ENCODE measurements at regions not wholly inside any gene's neighbourhood (a gene's known extent, or its start where the extent isn't known, plus 50 kb on each side); places are given as distances from the start of the nearest gene placed in this dataset.

DNA sequence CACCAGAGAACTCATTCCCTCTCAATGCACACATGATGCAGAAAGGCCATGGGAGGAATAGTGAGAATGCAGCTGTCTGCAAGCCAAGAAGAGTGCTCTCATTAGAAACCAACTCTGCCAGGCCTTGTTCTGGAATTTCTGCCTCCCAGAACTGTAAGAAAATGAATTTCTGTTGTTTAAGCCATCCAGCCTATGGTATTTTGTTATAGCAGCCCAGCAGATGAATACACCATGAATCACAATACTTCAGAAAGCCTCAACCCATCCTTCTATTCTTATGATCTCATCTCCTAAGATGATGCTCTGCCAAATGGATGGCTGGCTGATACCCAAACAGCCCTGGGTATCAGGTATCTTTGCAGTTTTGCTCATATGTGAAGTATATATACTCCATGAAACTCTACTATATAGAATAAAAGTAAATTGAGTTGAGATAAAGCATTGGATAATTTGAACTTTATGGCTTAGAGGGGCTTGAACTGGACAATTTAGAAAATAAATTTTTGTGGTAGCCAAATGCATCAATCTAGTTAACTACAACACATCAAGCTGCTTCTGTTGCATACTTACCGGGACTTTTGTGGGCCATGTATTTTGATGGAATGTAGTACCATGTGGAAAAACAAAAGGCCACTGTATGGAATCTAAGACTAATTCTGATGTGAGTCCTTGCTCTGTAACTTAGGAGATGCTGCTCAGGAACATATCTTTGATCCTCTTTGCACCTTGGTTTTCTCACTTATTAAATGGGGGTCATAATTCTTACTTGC is 245.9 kb downstream of the HS3ST1 start:
- no peak overlapping the region for H3K4me3 Mint-ChIP-seq
- Histone ChIP-seq H3K27ac (ENCODE audit: low read depth, low read length) (no peak overlapping the region), H3K27me3 (ENCODE audit: control insufficient read depth, insufficient read depth, low read length, poor library complexity, severe bottlenecking) (no peaks in the 10 kb centered on the region), H3K4me1 (ENCODE audit: control insufficient read depth, insufficient read depth, low read length) (no peaks in the 10 kb centered on the region), H3K9me3 (ENCODE audit: control insufficient read depth, low read length) (no peaks in the 10 kb centered on the region), H3K36me3 (ENCODE audit: control insufficient read depth, insufficient read depth, low read length) (no peaks in the 10 kb centered on the region), H3K4me3 (ENCODE audit: low read length) (no peak overlapping the region), H3K9ac (ENCODE audit: extremely low read depth, low read length, poor library complexity, severe bottlenecking) (no peak overlapping the region)
- no peaks in the 10 kb centered on the region for H3K27me3 Mint-ChIP-seq (ENCODE audit: insufficient read depth)
- no peak for DNase-seq
- H3K9me3 Mint-ChIP-seq = no peaks in the 10 kb centered on the region
- WGBS, 2 experiments (ENCODE audit: insufficient coverage in 1 of 2, insufficient read length in 1 of 2) = 94% methylated on average over 1 of the region's 1 CpG; no CpG with 5 or more reads in 1 of the 2 experiments
- TF ChIP-seq, protein P1, sequence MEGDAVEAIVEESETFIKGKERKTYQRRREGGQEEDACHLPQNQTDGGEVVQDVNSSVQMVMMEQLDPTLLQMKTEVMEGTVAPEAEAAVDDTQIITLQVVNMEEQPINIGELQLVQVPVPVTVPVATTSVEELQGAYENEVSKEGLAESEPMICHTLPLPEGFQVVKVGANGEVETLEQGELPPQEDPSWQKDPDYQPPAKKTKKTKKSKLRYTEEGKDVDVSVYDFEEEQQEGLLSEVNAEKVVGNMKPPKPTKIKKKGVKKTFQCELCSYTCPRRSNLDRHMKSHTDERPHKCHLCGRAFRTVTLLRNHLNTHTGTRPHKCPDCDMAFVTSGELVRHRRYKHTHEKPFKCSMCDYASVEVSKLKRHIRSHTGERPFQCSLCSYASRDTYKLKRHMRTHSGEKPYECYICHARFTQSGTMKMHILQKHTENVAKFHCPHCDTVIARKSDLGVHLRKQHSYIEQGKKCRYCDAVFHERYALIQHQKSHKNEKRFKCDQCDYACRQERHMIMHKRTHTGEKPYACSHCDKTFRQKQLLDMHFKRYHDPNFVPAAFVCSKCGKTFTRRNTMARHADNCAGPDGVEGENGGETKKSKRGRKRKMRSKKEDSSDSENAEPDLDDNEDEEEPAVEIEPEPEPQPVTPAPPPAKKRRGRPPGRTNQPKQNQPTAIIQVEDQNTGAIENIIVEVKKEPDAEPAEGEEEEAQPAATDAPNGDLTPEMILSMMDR (conservative IDR thresholded peaks at IDR 0.05) = no peak
- H3K36me3 Mint-ChIP-seq (ENCODE audit: low read depth) = no peaks in the 10 kb centered on the region
- no peaks in the 10 kb centered on the region for H3K4me1 Mint-ChIP-seq
- no peak overlapping the region for H3K27ac Mint-ChIP-seq

DNA sequence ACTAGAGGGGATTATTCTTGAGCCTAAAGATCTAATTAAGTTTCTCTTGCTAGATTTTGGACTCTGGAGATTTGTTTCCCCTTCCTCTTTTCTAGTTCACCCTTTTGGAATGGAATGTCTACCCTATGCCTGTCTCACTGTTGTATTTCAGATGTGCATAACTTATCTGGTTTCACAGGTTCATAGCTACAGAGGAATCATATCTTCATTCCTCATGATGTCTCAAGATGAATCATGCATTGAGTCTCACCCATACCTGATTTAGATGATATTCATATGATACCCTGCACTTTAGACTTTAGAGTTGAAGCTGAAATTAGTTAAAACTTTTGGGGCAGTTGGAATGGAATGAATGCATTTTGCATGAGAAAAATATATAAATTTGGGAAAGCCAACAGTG is 246.7 kb downstream of the HS3ST1 start:
- no peaks in the 10 kb centered on the region for H3K4me1 Mint-ChIP-seq
- H3K36me3 Mint-ChIP-seq (ENCODE audit: low read depth) = no peaks in the 10 kb centered on the region
- no peaks in the 10 kb centered on the region for H3K4me1 ChIP-seq (ENCODE audit: control insufficient read depth, insufficient read depth, low read length)
- no peaks in the 10 kb centered on the region for H3K36me3 ChIP-seq (ENCODE audit: control insufficient read depth, insufficient read depth, low read length)
- H3K9ac ChIP-seq (ENCODE audit: extremely low read depth, low read length, poor library complexity, severe bottlenecking) = no peak overlapping the region
- H3K4me3 Mint-ChIP-seq = no peak overlapping the region
- H3K9me3 ChIP-seq (ENCODE audit: control insufficient read depth, low read length) = no peaks in the 10 kb centered on the region
- TF ChIP-seq, protein P1 (conservative IDR thresholded peaks at IDR 0.05) = no peak
- DNase-seq = no peak
- H3K27me3 ChIP-seq (ENCODE audit: control insufficient read depth, insufficient read depth, low read length, poor library complexity, severe bottlenecking) = no peaks in the 10 kb centered on the region
- no peak overlapping the region for H3K4me3 ChIP-seq (ENCODE audit: low read length)
- no peaks in the 10 kb centered on the region for H3K9me3 Mint-ChIP-seq
- H3K27ac ChIP-seq (ENCODE audit: low read depth, low read length) = no peak overlapping the region
- H3K27ac Mint-ChIP-seq = no peak overlapping the region
- no peaks in the 10 kb centered on the region for H3K27me3 Mint-ChIP-seq (ENCODE audit: insufficient read depth)

DNA sequence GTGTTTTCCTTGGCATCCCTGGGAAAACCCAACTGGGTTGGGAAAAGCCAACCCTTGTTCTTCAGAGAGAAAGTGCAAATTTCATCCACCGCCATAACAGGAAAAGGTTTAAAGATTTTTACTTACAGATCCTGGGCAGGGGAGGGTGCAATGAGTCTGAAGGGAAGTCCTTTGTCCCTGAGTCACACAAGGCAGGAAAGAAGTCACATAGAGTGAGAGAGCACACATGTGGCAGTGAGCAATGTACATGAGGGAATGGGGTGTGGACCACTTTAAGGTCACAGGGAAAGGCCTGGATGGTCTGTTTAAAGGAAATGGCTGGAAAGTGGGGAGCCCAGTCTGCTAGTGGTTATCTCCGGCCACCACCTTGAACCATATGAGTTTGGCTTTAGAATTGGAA is 248.9 kb downstream of the HS3ST1 start:
- no peak for DNase-seq
- WGBS, 2 experiments (ENCODE audit: insufficient coverage in 1 of 2, insufficient read length in 1 of 2) = 94% methylated on average over 2 of the region's 2 CpGs; no CpG with 5 or more reads in 1 of the 2 experiments
- H3K4me1 ChIP-seq (ENCODE audit: control insufficient read depth, insufficient read depth, low read length) = no peaks in the 10 kb centered on the region
- TF ChIP-seq, protein P1 (conservative IDR thresholded peaks at IDR 0.05) = no peak
- no peak overlapping the region for H3K4me3 ChIP-seq (ENCODE audit: low read length)
- no peak overlapping the region for H3K4me3 Mint-ChIP-seq
- no peak overlapping the region for H3K9ac ChIP-seq (ENCODE audit: extremely low read depth, low read length, poor library complexity, severe bottlenecking)
- no peak overlapping the region for H3K27ac ChIP-seq (ENCODE audit: low read depth, low read length)
- peaks cover 4% of the 10 kb centered on the region for H3K9me3 Mint-ChIP-seq
- no peaks in the 10 kb centered on the region for H3K9me3 ChIP-seq (ENCODE audit: control insufficient read depth, low read length)
- H3K36me3 ChIP-seq (ENCODE audit: control insufficient read depth, insufficient read depth, low read length) = no peaks in the 10 kb centered on the region
- no peaks in the 10 kb centered on the region for H3K36me3 Mint-ChIP-seq (ENCODE audit: low read depth)
- H3K4me1 Mint-ChIP-seq = peaks cover under 1% of the 10 kb centered on the region
- no peak overlapping the region for H3K27ac Mint-ChIP-seq
- no peaks in the 10 kb centered on the region for H3K27me3 ChIP-seq (ENCODE audit: control insufficient read depth, insufficient read depth, low read length, poor library complexity, severe bottlenecking)
- no peaks in the 10 kb centered on the region for H3K27me3 Mint-ChIP-seq (ENCODE audit: insufficient read depth)
